NCI-H187 (cell line): ENCODE measurements at regions not wholly inside any gene's neighbourhood (a gene's known extent, or its start where the extent isn't known, plus 50 kb on each side); places are given as distances from the start of the nearest gene placed in this dataset.

Source experiments
- DNase-seq, 2 experiments: peaks; one replicate each; lab custom pipeline; 2025; lab: John Stamatoyannopoulos, UW

DNA sequence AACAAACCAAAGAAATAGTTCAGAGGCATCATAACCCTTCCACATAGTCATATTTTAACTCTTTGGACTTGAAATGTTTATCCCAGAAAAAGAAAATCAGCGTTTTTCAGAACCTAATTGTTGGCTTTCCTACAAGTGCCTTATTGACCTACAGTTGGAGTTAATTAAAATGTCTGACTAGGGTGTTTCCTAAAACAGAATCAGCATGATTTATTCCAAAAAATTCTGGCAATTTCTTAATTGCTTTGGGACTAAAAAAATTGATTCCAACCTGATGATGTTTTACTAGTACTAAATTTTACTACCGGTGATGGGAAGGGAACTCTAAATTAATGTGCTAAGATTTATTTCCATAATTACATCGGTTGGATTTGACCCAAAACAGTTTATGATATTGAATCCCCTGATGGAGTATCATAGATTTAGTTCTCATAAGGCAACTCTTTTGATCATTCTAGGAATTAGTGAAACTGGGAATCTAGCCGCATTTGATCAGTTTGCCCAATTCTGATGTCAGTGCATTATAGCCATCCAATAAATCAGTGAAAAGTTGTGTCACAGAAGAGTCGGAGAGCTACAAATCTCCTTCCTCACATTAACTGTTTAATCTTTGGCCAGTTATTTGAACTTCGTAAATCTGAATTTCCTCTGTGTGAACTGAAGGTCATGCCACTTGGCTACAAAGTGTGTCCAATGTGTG, 134.3 kb upstream of the DSEL start:
- DNase-seq, result no peak

DNA sequence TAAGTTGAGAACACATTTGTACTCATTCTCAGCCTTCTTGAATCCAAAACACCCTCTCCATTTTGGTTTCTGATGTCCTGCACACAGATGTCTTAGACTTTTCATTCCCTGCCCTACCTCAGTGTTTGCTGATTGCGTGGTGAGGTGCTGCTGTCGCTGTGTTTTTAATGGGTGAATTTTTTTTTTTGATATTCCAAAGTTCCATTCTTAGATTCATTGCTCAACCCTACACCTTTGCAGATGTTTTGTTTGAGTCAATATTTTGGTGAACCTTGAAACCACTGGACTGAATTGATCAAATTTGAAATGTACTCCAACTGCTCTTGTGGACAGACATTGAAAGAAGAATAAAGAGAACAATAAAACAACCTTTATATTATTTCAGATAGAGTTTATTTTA, 130.4 kb upstream of the DSEL start:
- DNase-seq, result no peak

DNA sequence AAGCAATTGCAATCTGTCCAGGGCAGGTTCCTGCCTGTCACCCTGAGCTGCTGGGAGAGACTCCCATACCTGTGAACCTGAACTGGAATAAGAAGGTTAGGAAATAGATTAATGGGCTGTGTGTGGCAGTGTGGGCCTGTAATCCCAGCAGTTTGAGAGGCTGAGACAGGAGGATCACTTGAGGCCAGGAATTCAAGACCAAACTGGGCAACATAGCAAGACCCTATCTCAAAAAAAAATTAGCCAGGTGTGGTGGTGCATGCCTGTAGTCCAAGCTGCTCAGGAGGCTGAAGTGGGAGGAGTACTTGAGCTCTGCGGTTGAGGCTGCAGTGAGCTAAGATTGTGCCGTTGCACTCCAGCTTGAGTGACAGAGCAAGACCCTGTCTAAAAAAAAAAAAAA, 127.7 kb upstream of the DSEL start:
- DNase-seq, result no peak

DNA sequence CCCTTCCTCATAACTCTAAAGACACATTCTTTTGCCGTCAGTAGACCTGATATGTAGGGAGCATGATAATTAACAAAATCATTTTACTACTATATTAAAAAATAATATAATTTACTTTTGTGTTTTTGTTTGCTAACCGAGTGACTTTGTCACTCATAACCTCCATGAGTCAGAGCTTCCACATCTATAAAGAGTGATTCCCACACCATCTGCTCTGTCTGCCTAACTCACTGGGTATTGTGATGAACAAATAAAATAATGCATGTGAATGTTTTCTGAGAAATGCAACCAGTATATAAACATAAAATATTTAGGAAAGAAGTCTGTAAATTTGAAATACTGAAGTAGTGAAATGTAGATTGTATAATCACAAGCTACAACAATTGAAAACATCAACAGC, 123.4 kb upstream of the DSEL start:
- DNase-seq, result no peak

DNA sequence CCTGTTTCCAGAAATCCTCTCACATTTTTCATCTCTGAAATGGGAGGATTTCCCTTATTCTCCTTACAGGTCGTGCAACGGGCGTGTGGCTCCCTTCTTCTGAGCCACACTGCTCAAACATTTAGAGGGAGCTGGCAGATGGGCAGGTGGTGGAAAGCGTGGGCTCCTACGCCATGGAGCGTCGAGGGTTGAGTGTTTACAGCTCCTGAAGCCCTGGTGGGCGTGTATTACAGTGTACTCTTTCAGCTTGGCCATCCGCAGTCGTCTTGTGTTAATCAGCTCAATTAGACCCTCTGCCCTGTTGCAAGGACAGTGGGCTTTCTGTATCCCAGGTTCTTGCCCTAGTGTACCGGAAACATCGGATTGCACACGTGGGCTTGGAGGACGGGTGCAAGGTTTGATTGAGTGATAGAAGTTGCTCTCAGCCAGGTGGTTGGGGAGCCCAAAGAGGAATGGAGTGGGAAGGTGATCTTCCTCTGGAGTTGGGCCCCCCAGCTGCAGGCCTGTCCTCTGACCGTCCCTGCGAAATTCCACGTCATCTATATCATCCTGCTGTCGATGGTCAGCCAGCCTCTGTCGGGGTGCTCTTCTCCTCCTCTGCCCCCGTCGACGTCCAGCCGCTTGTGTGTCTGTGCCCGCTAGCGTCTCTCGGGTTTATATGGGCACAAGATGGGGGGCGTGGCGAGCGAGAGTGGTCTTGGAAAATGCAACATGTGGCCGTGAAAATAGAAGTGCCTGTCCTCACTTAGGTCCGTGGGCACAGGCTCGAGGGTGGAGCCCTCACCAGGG, 120.3 kb upstream of the DSEL start:
- no peak for DNase-seq

DNA sequence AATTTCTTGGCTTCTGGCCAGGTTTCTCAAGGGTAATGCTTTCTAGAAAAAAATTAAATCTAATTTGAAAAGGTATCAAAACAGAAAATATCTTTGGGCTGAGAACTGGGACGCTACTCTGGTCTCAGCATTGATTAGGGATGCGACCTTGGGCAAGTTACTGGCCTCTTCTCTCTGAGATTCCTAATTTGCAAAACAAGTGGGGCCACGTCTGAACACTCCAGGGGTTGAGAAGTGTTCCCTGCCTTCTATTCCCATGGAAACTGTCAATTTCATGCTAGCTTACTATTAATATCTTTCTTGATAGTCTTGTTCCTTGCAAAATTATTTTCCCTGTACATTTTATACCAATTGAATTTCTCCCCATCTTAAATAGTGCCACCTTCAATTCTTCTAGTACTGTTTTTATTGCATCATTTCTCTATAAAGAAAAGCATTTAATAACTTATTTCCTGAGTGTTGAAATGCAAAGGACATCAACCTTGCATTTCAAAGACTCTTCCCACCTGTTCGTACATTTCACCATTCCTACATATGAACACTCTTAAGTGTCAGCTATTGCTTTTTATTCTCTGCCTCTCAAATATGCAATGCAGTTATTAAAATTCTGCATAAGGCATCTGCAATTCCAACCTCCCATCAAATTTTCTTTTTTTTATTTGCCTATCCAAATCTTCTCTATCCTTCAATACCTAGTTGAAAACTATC, 118.3 kb upstream of the DSEL start:
- DNase-seq, result no peak

DNA sequence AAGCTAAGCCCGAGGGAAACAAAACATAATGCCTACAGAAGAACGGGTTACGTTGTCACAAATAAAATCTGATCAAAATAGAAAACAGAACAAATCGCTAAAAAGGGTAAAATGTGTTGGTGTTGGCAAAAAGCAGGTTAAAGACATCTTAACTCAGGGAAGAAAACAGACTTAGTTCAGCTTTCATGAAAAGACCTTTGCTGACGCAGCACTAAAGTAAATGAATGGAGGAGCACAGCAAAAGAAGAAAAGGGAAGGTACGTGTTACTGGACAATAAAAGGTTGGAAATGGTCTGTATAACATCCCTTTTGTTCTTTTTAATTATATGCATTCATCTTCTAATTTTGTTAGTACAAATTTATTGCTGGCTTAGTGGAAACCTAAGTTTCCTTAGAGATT, 117.4 kb upstream of the DSEL start:
- DNase-seq, result no peak

DNA sequence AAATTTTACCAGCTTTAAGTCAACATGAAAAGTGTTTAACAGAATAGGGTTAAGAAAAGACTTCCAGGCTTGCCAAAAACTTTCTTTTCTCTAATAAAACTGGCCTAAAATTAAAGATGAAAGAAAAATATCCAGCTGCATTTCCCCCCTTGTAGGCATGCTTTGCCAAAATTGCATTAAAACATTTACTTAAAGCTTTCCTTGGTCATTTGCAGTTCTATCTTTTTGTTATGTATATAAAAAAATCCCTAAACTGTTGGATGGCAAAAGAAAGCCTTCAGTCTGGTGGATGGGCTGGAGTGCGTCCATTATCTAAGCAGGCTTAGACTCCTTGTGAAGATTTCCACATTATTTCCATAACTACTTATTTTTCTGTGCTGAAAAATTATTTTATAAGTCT, 105.4 kb upstream of the DSEL start:
- DNase-seq, result no peak

DNA sequence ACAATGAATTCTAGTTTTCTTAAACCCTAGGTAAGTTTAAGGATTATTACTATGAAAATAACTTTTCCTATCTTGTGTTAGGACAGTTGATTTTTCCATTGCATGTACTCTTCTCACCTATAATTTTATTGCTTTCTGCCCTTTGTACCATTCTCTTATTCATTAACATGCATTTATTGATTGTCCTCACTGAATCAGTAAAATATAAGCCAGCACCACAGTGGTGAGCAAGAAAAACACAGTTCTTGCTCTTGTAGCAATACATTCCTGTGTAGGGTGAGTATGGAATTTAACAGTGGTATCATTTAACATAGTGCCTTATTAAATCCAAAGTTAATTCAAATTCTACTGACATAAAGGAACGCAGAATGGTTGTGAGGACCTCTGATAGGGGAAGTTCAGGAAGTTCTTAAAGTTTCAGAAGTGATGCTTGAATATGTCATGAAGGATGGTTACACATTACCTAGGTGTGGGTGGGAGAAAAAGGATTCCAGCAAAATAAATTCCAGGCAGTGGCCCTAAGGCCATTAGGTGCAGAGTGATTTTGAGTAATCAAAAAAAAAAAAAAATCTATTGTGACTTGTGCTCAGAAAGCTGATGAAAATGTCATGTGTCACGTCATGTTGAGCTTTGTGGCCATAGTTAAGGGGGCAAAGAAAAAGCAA, 104.7 kb upstream of the DSEL start:
- DNase-seq, result no peak

DNA sequence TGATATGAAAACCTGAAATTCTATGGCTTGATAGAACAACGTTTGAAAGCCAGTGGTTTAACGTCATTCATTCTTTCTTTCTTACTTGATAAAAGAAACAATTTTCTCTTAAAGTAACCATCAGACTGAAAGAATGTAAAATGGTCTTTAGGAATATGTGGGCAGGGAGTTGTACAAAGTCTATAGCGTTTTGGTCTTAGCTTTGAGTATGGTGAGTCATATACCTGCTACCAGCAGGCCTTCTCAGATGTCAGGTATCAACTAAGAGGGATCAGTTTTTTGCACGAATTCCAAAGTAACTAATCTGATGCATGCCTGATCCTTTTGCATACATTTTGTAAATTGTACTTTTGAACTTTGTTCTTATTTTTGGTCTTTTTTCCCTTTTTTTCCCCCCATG, 101.5 kb upstream of the DSEL start:
- DNase-seq, result no peak

DNA sequence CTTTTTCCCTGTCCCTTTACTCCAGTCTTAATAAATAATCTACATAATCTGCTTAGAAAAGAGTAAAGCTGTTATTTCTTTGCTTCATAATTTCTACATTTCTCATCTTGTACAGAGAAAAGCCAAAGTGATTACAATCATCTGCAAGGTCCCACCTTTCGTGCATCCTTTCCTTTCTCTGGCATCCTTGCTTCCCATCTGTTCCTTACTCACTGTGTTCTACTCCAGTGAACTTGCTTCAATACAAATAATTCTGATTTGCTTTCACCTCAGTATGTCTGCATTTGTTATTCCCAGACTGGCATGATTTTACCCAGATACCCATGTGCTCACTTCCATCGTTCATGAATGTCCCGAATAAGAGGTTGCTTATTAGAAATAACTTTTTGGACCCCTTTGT, 99.4 kb upstream of the DSEL start:
- no peak for DNase-seq

DNA sequence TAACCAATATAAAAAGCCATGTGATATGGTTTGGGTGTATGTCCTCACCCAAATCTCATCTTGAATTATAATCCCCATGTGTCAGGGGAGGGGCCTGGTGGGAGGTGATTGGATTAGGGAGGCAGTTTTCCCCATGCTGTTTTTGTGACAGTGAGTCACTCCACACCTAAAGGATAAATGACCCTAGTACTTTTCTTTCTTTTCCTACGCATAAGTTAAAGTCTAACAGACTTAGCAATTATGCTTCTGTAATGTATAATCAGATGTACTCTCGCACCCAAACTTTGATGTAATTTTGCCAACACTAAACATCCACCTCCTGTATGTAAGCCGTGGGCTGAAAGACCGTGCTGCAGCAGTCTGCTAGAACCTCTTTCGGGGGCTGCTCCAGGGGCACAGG, 97.2 kb upstream of the DSEL start:
- DNase-seq, result no peak

DNA sequence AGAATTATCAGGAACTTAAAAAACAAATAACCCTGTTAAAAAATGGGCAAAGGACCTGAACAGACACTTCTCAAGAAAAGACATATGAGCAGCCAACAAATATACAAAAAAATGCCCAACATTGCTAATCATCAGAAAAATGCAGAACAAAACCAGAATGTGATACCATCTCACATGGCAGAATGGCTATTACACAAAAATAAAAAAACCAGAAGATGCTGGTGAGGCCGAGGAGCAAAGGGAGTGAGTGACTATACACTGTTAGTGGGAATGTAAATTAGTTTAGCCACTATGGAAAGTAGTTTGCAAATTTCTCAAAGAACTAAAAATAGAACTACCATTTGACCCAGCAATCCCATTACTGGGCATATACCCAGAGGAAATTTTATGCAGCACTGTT, 95.8 kb upstream of the DSEL start:
- DNase-seq, result no peak

DNA sequence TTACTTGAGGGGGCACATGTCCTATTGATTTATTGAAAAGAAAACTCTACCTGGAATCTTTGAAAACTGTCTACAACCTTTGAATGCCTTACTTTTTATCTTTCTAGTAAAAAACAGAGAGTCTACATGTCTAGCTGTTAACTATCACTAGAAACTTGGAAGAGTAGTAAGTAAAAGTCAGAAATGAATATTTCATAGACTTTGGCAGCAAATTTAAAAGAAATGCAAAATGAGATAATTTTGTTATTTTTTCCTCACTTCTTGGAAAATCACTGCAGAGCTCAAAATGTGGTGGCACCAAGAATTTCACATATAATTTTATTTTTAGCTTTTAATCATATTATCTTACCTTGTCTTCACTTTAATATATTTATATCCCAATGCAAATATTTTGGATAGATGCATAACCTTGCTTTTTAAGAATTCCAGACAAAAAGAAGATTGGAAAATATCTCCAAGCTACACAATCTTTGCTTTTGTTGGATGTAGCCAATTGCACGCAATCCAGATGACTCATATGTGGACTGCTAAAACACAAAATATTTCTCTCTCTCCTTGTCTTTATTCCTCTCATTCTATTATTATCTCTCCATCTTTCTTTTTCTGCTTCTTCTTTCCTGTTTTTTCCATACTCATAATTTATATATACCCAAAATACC, 92.2 kb upstream of the DSEL start:
- DNase-seq, result no peak

DNA sequence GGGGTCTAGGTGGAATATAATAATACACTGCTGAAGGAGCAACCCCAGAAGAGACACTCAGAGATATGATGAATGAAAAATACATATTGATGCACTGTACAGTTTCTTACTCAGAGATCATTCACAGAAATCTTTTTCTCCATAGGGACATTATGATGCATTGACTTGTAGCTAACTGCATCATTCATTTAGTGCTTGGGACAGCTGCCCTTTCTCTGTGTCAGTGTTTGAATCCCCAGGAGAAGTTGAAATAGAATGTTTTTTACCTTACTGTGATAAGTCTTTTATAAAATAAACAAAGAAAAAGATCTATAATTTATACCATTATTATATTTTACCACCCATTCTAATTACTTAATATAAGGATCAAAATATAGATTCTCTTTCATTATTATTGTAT, 91.7 kb upstream of the DSEL start:
- DNase-seq, result no peak

DNA sequence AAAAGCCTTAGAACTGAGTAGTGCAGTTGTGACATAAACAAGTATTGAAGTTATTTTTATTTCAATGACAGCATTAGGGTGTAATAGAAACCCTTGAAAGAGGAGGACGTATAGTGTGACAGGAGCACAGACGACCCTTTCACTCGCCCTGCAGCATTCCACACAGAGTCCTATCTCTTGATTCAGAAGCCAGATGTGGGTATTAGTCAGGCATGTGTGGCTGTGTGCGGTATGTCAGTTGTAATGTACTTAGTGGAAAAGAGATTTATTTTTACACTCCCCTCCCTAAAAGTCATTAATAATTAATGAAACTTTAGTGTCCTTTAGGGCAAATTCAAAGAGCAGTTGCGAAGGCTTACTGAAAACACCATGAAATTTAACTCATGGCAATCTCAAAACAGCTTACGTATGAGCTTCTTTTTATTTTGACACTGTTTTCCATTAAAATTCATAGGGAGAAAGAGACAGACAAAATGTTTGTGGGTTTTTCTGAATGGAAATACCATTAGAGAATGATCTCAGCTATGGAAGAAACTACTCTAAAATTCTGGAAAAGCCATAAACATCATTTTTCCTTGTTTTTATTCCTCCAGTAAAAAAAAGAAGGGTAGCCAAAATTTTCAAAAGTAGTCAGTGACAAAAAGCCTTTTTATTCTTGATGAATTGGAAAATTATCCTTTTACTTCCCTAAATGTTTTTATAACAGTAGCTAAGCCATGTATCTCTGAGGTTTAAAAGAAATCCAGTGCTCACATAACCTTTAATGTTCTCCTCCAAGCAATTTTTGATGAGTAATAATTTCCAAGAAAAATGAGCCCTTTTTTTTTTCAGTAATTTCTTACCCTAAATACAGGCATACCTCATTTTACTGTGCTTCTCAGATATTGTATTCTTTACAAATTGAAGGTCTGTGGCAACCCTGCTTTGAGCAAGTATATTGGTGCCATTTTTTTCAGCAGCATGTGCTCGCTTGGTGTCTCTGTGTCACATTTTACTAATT, 84.0 kb upstream of the DSEL start:
- DNase-seq, result no peak

DNA sequence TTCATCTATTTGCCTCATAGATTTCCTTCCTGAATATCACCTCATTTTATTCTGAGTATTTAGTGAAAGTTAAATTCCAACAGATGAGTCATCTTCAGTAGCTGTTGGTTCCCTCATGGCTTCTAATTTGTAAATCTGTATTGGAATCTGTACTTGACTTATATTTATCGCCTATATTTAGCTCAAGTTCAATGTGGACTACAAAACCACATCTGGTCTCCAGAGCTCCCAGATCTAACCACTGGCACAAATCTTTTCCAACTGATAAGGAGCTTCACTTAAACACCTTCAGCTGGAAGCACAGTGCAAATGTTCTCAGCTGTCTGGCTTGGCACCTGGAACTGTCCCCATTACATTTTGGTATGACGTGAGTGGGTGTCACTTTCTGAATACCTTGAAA, 82.8 kb upstream of the DSEL start:
- no peak for DNase-seq

DNA sequence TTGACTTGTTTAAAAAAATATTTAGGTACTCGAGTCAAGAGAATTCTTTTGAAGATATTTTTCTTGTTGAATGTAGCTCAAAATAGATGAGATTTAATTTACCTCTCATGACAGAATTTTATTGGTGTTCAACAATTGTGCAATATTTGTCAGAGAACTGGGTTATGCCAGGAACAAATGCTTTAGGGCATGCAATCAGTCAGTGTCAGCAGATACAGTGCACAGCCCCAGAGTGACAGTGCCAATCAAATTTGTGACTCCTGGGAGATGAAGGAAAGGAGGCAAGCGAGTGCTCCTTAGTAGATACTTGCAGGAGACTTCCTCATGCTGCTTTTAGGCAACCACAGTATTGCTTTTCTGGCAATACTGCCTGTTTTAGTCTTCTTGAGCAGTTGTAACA, 81.2 kb upstream of the DSEL start:
- no peak for DNase-seq

DNA sequence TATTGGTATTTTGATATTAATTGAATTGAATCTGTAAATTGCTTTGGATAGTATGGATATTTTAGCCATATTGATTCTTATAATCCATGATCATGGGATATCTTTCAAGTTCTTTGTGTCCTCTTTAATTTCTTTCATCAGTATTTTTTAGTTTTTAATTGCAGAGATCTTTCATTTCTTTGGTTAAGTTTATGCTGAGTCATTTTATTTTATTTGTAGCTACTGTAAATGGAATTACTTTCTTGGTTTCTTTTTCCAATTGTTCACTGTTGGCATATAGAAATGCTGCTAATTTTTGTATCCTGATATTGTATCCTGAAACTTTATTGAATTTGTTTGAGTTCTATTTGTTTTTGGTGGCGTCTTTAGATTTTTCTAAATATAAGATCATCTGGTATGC, 79.5 kb upstream of the DSEL start:
- DNase-seq, result no peak

DNA sequence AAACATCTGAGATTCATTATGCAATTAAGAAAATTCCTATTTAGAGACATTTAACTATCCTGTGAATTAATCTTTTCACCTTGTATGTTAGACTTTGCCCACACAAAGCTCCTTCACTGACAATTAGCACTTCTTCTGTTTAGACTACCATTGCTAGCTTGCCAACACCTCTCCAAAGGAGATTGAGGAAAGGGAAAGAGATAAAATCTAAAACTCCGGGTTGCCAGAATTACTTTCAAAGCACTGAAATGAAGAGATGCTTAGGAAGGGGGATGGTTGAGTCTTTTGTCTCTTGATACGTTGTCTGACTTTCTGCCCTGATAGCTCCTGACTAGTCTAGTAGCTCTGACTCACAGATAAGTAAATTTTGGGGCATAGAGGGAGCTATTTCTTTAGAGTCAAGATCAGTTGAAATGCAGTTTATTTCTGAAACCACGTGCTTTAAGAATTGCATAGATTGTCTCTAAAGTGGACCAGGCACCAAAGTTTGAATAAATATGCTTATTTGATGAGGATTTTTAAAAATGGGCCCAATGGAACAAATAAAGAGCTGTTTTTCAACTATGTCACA, 74.1 kb upstream of the DSEL start:
- no peak for DNase-seq

DNA sequence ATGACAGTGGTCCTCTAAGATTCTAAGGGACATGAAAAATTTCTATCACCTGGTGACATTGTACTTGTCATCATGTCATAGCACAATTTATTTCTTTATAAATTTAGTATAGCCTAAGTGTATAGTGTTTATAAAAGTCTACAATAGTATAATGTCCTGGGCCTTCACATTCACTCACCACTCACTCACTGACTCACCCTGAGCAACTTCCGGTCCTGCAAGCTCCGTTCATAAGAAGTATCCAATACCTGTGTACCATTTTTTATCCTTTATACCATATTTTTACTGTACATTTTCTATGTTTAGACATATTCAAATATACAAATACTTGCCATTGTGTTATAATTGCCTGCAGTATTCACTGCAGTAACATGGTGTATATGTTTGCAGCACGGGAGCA, 72.8 kb upstream of the DSEL start:
- no peak for DNase-seq
